ENCODE measurements at regions not wholly inside any gene's neighbourhood (a gene's known extent, or its start where the extent isn't known, plus 50 kb on each side); places are given as distances from the start of the nearest gene placed in this dataset.

GRCh38 chr2:123870881-123871276 lies 154.2 kb upstream of the CNTNAP5 start:
- no peak overlapping the region for H3K4me3 Mint-ChIP-seq (ENCODE audit: low read depth, unreplicated experiment)
- CTCF ChIA-PET: no interaction called here
- intact Hi-C loops (cut with micrococcal nuclease; ENCODE audit: unreplicated experiment): no loop called here
- H3K4me1 Mint-ChIP-seq (ENCODE audit: low read depth, unreplicated experiment): no peaks in the 10 kb centered on the region
- TF ChIP-seq CTCF (IDR thresholded peaks at IDR 0.05; ENCODE audit: unreplicated experiment): no peak
- H3K36me3 Mint-ChIP-seq (ENCODE audit: insufficient read depth, unreplicated experiment): no peaks in the 10 kb centered on the region
- H3K27ac Mint-ChIP-seq (ENCODE audit: unreplicated experiment): no peak overlapping the region
- BruUV-seq (replicated peaks): no TSS peak
- no peak for DNase-seq
- H3K27me3 Mint-ChIP-seq (ENCODE audit: unreplicated experiment): no peaks in the 10 kb centered on the region
- H3K9me3 Mint-ChIP-seq (ENCODE audit: low read depth, unreplicated experiment): peaks cover 8% of the 10 kb centered on the region

DNA sequence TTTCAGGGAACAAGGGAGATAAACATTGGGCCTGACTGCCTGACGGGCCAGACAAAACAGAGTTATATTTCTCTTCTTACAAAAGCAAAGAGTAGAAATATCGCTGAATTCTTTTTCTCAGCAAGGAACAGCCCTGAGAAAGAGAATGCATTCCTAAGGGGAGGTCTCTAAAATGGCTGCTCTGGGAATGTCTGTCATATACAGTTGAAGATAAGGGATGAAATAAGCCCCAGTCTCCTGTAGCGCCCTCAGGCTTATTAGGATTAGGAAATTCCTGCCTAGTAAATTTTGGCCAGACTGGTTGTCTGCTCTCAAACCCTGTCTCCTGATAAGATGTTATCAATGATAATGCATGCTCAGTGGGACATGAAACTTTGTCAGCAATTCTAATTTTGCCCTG lies 134.9 kb upstream of the CNTNAP5 start:
- Mint-ChIP-seq H3K27me3 (ENCODE audit: unreplicated experiment) (no peaks in the 10 kb centered on the region), H3K9me3 (ENCODE audit: low read depth, unreplicated experiment) (peaks cover 22% of the 10 kb centered on the region), H3K4me3 (ENCODE audit: low read depth, unreplicated experiment) (no peak overlapping the region), H3K36me3 (ENCODE audit: insufficient read depth, unreplicated experiment) (no peaks in the 10 kb centered on the region), H3K27ac (ENCODE audit: unreplicated experiment) (no peak overlapping the region), H3K4me1 (ENCODE audit: low read depth, unreplicated experiment) (no peaks in the 10 kb centered on the region)
- intact Hi-C loops (cut with micrococcal nuclease; ENCODE audit: unreplicated experiment): no loop called here
- CTCF ChIA-PET: no interaction called here
- no peak for TF ChIP-seq CTCF (IDR thresholded peaks at IDR 0.05; ENCODE audit: unreplicated experiment)
- DNase-seq: no peak
- no TSS peak for BruUV-seq (replicated peaks)

DNA sequence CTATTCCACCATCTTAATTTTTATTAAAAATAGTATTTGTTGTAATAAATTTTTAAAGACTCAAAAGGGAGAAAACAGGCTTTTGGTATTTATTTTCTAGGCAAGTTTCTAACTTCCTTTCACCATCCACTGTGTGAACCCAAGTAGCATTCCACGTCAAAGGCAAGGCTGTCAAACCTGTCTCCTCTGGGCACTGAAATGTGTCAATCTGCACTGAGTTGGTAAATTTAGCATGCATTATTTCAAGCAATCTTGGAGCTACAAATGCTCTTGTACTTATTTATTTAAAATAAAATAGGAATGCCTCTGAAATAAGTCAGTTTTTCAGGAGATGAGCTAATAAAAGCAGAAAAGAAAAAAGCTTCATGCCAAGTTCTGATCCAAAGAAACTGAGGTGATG lies 130.9 kb upstream of the CNTNAP5 start:
- no peak for DNase-seq
- peaks cover 23% of the 10 kb centered on the region for H3K9me3 Mint-ChIP-seq (ENCODE audit: low read depth, unreplicated experiment)
- no peaks in the 10 kb centered on the region for H3K27me3 Mint-ChIP-seq (ENCODE audit: unreplicated experiment)
- no peak for TF ChIP-seq CTCF (IDR thresholded peaks at IDR 0.05; ENCODE audit: unreplicated experiment)
- no peak overlapping the region for H3K27ac Mint-ChIP-seq (ENCODE audit: unreplicated experiment)
- intact Hi-C loops (cut with micrococcal nuclease; ENCODE audit: unreplicated experiment): no loop called here
- BruUV-seq (replicated peaks): no TSS peak
- H3K4me3 Mint-ChIP-seq (ENCODE audit: low read depth, unreplicated experiment): no peak overlapping the region
- CTCF ChIA-PET: no interaction called here
- no peaks in the 10 kb centered on the region for H3K36me3 Mint-ChIP-seq (ENCODE audit: insufficient read depth, unreplicated experiment)
- H3K4me1 Mint-ChIP-seq (ENCODE audit: low read depth, unreplicated experiment): no peaks in the 10 kb centered on the region

DNA sequence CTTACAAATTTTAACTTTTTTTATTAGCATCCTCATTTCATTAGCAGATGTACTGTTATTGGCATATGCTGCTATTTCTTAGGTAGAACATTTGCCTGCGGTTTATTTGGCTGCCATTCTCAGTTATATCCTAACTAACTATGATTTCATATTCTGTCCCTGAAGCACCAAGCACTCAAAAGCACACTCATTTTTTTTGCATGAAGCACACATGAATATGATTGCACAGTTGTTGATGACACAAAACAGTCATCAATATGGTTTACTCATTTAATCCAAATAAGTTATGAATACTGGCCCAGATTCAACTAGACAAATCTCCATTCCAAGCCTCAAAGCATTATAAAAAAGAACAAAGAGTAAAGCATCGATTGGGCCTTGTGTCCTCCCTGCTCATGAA lies 129.4 kb upstream of the CNTNAP5 start:
- CTCF ChIA-PET: no interaction called here
- H3K36me3 Mint-ChIP-seq (ENCODE audit: insufficient read depth, unreplicated experiment): no peaks in the 10 kb centered on the region
- TF ChIP-seq CTCF (IDR thresholded peaks at IDR 0.05; ENCODE audit: unreplicated experiment): no peak
- DNase-seq: no peak
- H3K9me3 Mint-ChIP-seq (ENCODE audit: low read depth, unreplicated experiment): peaks cover 28% of the 10 kb centered on the region
- intact Hi-C loops (cut with micrococcal nuclease; ENCODE audit: unreplicated experiment): no loop called here
- H3K4me3 Mint-ChIP-seq (ENCODE audit: low read depth, unreplicated experiment): no peak overlapping the region
- no peak overlapping the region for H3K27ac Mint-ChIP-seq (ENCODE audit: unreplicated experiment)
- no peaks in the 10 kb centered on the region for H3K4me1 Mint-ChIP-seq (ENCODE audit: low read depth, unreplicated experiment)
- no TSS peak for BruUV-seq (replicated peaks)
- no peaks in the 10 kb centered on the region for H3K27me3 Mint-ChIP-seq (ENCODE audit: unreplicated experiment)

- no peak overlapping the region for H3K4me3 Mint-ChIP-seq (ENCODE audit: low read depth, unreplicated experiment)
- peaks cover 19% of the 10 kb centered on the region for H3K9me3 Mint-ChIP-seq (ENCODE audit: low read depth, unreplicated experiment)
- no peaks in the 10 kb centered on the region for H3K36me3 Mint-ChIP-seq (ENCODE audit: insufficient read depth, unreplicated experiment)
- no peaks in the 10 kb centered on the region for H3K4me1 Mint-ChIP-seq (ENCODE audit: low read depth, unreplicated experiment)
- TF ChIP-seq CTCF (IDR thresholded peaks at IDR 0.05; ENCODE audit: unreplicated experiment): no peak
- CTCF ChIA-PET: no interaction called here
- no peak for DNase-seq
- no peaks in the 10 kb centered on the region for H3K27me3 Mint-ChIP-seq (ENCODE audit: unreplicated experiment)
- BruUV-seq (replicated peaks): no TSS peak
- intact Hi-C loops (cut with micrococcal nuclease; ENCODE audit: unreplicated experiment): no loop called here
- H3K27ac Mint-ChIP-seq (ENCODE audit: unreplicated experiment): no peak overlapping the region
Observed at GRCh38 chr2:123901256-123901655, 123.8 kb upstream of the CNTNAP5 start.

All from Calu3 (cell line).